ENCODE measurements at regions not wholly inside any gene's neighbourhood (a gene's known extent, or its start where the extent isn't known, plus 50 kb on each side); places are given as distances from the start of the nearest gene placed in this dataset.

DNA sequence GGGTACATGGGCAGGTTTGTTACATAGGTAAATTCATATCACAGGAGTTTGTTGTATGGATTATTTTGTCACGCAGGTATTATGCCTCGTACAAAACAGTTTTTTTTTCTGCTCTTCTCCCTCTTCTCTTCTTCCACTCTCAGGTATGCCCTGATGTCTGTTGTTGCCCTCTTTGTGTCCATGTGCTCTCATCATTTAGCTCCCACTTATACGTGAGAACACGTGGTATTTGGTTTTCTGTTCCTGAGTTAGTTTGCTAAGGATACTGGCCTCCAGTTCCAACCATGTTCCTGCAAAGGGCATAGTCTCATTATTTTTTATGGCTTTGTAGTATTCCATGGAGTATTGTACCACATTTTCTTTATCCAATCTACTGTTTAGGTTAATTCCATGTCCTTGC lies 65.7 kb downstream of the UNC5CL start:
- Histone ChIP-seq H4K91ac (replicated peaks; ENCODE audit: insufficient read length, low read length) (no peak overlapping the region), H3K79me1 (ENCODE audit: low read depth, low read length) (no peaks in the 10 kb centered on the region), H3K36me3 (ENCODE audit: control insufficient read depth in 2 of 4, insufficient read depth in 4 of 4, low read length in 3 of 4) (no peaks in the 10 kb centered on the region), H3K27ac (ENCODE audit: low read depth, low read length) (no peak overlapping the region), H4K5ac (ENCODE audit: insufficient read length, low read depth, low read length) (no peak overlapping the region), H3K9me3 (ENCODE audit: insufficient read depth in 2 of 2, low read depth in 1 of 2, low read length in 1 of 2) (no peaks in the 10 kb centered on the region), H4K8ac (ENCODE audit: extremely low read depth, insufficient read depth, low read length) (no peak overlapping the region), H3K23ac (ENCODE audit: insufficient read length) (no peak overlapping the region), H3K27me3 (replicated peaks in 1 of 4; ENCODE audit: control insufficient read depth in 3 of 4, extremely low read depth in 1 of 4, insufficient read depth in 3 of 4, low read length in 3 of 4) (no peaks in the 10 kb centered on the region), H3K4me1 (replicated peaks in 1 of 4; ENCODE audit: control insufficient read depth in 3 of 4, insufficient read depth in 4 of 4, low read length in 3 of 4) (no peaks in the 10 kb centered on the region), H2BK15ac (ENCODE audit: low read length) (no peak overlapping the region), H2BK20ac (ENCODE audit: low read length) (no peak overlapping the region), H3K79me2 (ENCODE audit: control insufficient read depth in 1 of 2, insufficient read depth in 2 of 2, low read length in 2 of 2) (no peaks in the 10 kb centered on the region), H3K56ac (replicated peaks; ENCODE audit: insufficient read length, low read depth, low read length) (no peak overlapping the region), H2BK12ac (ENCODE audit: low read depth, low read length) (no peak overlapping the region), H3K18ac (ENCODE audit: extremely low read depth, low read length) (no peak overlapping the region), H4K20me1 (replicated peaks in 1 of 2; ENCODE audit: control insufficient read depth in 1 of 2, insufficient read depth in 2 of 2, low read length in 2 of 2) (no peaks in the 10 kb centered on the region), H3K4me2 (ENCODE audit: insufficient read depth in 1 of 2, low read depth in 2 of 2, low read length in 2 of 2) (no peak overlapping the region), H2AK5ac (ENCODE audit: low read depth, low read length) (no peak overlapping the region), H3K23me2 (ENCODE audit: low read depth, low read length) (no peaks in the 10 kb centered on the region), H3K4ac (replicated peaks; ENCODE audit: insufficient read length, low read depth, low read length) (no peak overlapping the region), H3K9ac (replicated peaks in 1 of 4; ENCODE audit: extremely low read depth in 1 of 4, low read depth in 3 of 4, low read length in 3 of 4) (no peak overlapping the region), H2BK5ac (ENCODE audit: low read depth, low read length) (no peak overlapping the region), H3K14ac (ENCODE audit: insufficient read length) (no peak overlapping the region), H2BK120ac (replicated peaks; ENCODE audit: low read depth, low read length) (no peak overlapping the region), H3K4me3 (ENCODE audit: extremely low read depth in 1 of 4, insufficient read depth in 2 of 4, low read depth in 3 of 4, low read length in 4 of 4) (no peak overlapping the region), H2AFZ (ENCODE audit: low read length) (no peak overlapping the region)
- POLR2A ChIA-PET (ENCODE audit: partially characterized antibody), result no interaction called here
- WGBS, 2 experiments (ENCODE audit: extremely low coverage in 1 of 2, insufficient coverage in 1 of 2, insufficient read length in 1 of 2, insufficient replicate concordance in 2 of 2, low coverage in 1 of 2, low lambda C conversion rate in 2 of 2, missing lambda C conversion rate in 1 of 2), result 88% methylated on average over 4 of the region's 4 CpGs; no CpG with 5 or more reads in 1 of the 2 experiments
- no peak for DNase-seq (ENCODE audit: low read depth in 1 of 2, low spot score in 2 of 2)
- TF ChIP-seq EZH2 (IDR thresholded peaks at IDR 0.05; ENCODE audit: low read depth, low read length, severe bottlenecking), result no peak
- no peak for TF ChIP-seq JUND (IDR thresholded peaks at IDR 0.05; ENCODE audit: low read length)
- TF ChIP-seq, protein P1, sequence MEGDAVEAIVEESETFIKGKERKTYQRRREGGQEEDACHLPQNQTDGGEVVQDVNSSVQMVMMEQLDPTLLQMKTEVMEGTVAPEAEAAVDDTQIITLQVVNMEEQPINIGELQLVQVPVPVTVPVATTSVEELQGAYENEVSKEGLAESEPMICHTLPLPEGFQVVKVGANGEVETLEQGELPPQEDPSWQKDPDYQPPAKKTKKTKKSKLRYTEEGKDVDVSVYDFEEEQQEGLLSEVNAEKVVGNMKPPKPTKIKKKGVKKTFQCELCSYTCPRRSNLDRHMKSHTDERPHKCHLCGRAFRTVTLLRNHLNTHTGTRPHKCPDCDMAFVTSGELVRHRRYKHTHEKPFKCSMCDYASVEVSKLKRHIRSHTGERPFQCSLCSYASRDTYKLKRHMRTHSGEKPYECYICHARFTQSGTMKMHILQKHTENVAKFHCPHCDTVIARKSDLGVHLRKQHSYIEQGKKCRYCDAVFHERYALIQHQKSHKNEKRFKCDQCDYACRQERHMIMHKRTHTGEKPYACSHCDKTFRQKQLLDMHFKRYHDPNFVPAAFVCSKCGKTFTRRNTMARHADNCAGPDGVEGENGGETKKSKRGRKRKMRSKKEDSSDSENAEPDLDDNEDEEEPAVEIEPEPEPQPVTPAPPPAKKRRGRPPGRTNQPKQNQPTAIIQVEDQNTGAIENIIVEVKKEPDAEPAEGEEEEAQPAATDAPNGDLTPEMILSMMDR (IDR thresholded peaks at IDR 0.05; ENCODE audit: control extremely low read depth in 1 of 3, insufficient read depth in 1 of 3, low read depth in 1 of 3, low read length in 3 of 3), result no peak
- TF ChIP-seq RBBP5 (IDR thresholded peaks at IDR 0.05; ENCODE audit: borderline replicate concordance, low read depth, low read length), result no peak
- TF ChIP-seq KDM4A (IDR thresholded peaks at IDR 0.05; ENCODE audit: low read depth, low read length, severe bottlenecking), result no peak
- no peak for TF ChIP-seq POU5F1 (IDR thresholded peaks at IDR 0.05; ENCODE audit: low read depth, low read length)
- TF ChIP-seq RNF2 (IDR thresholded peaks at IDR 0.05; ENCODE audit: borderline replicate concordance, low read depth, low read length, missing control alignments, poor library complexity, severe bottlenecking), result no peak
- no peak for TF ChIP-seq SUZ12 (IDR thresholded peaks at IDR 0.05; ENCODE audit: low read length)
- no peak for TF ChIP-seq NRF1 (IDR thresholded peaks at IDR 0.05; ENCODE audit: low read depth, low read length)
- TF ChIP-seq TCF12 (IDR thresholded peaks at IDR 0.05; ENCODE audit: low read depth, low read length), result no peak
- TF ChIP-seq POLR2A (IDR thresholded peaks at IDR 0.05; ENCODE audit: control extremely low read depth in 1 of 2, low read depth in 2 of 2, low read length in 2 of 2), result no peak
- CTCF ChIA-PET (ENCODE audit: partially characterized antibody), result interaction anchor here (1.0 to 1.6 kb wide), 3 partner anchors 21 to 424 kb away, joined by 3 to 5 read pairs (median 4); no protein-coding TSS in a partner anchor
- FAIRE-seq, result no peak
